H9 (cell line): ENCODE measurements at regions not wholly inside any gene's neighbourhood (a gene's known extent, or its start where the extent isn't known, plus 50 kb on each side); places are given as distances from the start of the nearest gene placed in this dataset.

ENCODE experiments used
- DNase-seq: peaks from one replicate; pipeline ENCODE4 v3.0.0-alpha.2; 2017
- H2AFZ ChIP-seq: one replicate; pipeline ENCODE4 v1.6.1; 2013; ENCODE audit warnings: mild to moderate bottlenecking, low read length, control low read depth, moderate library complexity
- H2AK5ac ChIP-seq: 2 replicates; pipeline ENCODE4 v1.6.1; 2013; ENCODE audit warnings: low read length, control low read depth, mixed read lengths; ENCODE audit not compliant: insufficient read length
- H2BK120ac ChIP-seq: one replicate; pipeline ENCODE4 v1.6.1; 2013; ENCODE audit warnings: low read depth, mild to moderate bottlenecking, low read length, control low read depth, inconsistent platforms; ENCODE audit not compliant: poor library complexity, severe bottlenecking
- H2BK12ac ChIP-seq: 2 replicates; pipeline ENCODE4 v1.6.1; 2013; ENCODE audit warnings: low read length, control low read depth, mixed read lengths, low read depth; ENCODE audit not compliant: insufficient read length
- H2BK15ac ChIP-seq: 2 replicates; pipeline ENCODE4 v1.6.1; 2013; ENCODE audit warnings: low read depth, low read length, control low read depth
- H2BK20ac ChIP-seq: one replicate; pipeline ENCODE4 v1.6.1; 2013; ENCODE audit warnings: low read depth, mild to moderate bottlenecking, low read length, control low read depth, inconsistent platforms; ENCODE audit not compliant: poor library complexity, severe bottlenecking
- H2BK5ac ChIP-seq: 2 replicates; pipeline ENCODE4 v1.6.1; 2013; ENCODE audit warnings: low read length, control low read depth, mixed read lengths; ENCODE audit not compliant: insufficient read length
- H3K14ac ChIP-seq: 2 replicates; pipeline ENCODE4 v1.6.1; 2013; ENCODE audit warnings: low read length, control low read depth; ENCODE audit not compliant: insufficient read depth
- H3K18ac ChIP-seq: 2 replicates; pipeline ENCODE4 v1.6.1; 2013; ENCODE audit warnings: low read depth, mild to moderate bottlenecking, mixed read lengths, low read length, control low read depth; ENCODE audit not compliant: insufficient read length
- H3K23ac ChIP-seq: 2 replicates; pipeline ENCODE4 v1.6.1; 2013; ENCODE audit warnings: low read length, control low read depth, mixed read lengths, low read depth; ENCODE audit not compliant: insufficient read length
- H3K23me2 ChIP-seq: 2 replicates; pipeline ENCODE4 v1.6.1; 2013; ENCODE audit warnings: low read depth, mild to moderate bottlenecking, mixed read lengths, low read length, control low read depth; ENCODE audit not compliant: insufficient read length, poor library complexity, severe bottlenecking
- H3K27ac ChIP-seq: 2 replicates; pipeline ENCODE4 v1.5.1; 2013; ENCODE audit warnings: low read length, control low read depth, mixed read lengths, low read depth; ENCODE audit not compliant: insufficient read length
- H3K27me3 ChIP-seq: 2 replicates; pipeline ENCODE4 v1.6.1; 2013; ENCODE audit warnings: low read length, control low read depth, inconsistent platforms; ENCODE audit not compliant: insufficient read depth
- H3K4ac ChIP-seq: 2 replicates; pipeline ENCODE4 v1.6.1; 2013; ENCODE audit warnings: low read depth, mild to moderate bottlenecking, control low read depth, inconsistent platforms, low read length, moderate library complexity
- H3K4me1 ChIP-seq: 2 replicates; pipeline ENCODE4 v1.6.1; 2013; ENCODE audit warnings: low read length, control low read depth, inconsistent platforms; ENCODE audit not compliant: insufficient read depth
- H3K4me2 ChIP-seq: 2 replicates; pipeline ENCODE4 v1.6.1; 2013; ENCODE audit warnings: low read length, control low read depth, mixed read lengths; ENCODE audit not compliant: insufficient read length, insufficient read depth
- H3K56ac ChIP-seq: 2 replicates; pipeline ENCODE4 v1.6.1; 2013; ENCODE audit warnings: low read depth, mild to moderate bottlenecking, mixed read lengths, low read length, control low read depth; ENCODE audit not compliant: insufficient read length
- H3K79me1 ChIP-seq: 2 replicates; pipeline ENCODE4 v1.6.1; 2013; ENCODE audit warnings: low read depth, mild to moderate bottlenecking, moderate library complexity, low read length, control low read depth, inconsistent platforms; ENCODE audit not compliant: insufficient read depth, poor library complexity, severe bottlenecking
- H3K79me2 ChIP-seq: 2 replicates; pipeline ENCODE4 v1.6.1; 2013; ENCODE audit warnings: low read length, control low read depth, inconsistent platforms; ENCODE audit not compliant: insufficient read depth
- H3K9ac ChIP-seq: 2 replicates; pipeline ENCODE4 v1.6.1; 2013; ENCODE audit warnings: low read length, control low read depth, mixed read lengths; ENCODE audit not compliant: insufficient read length; ENCODE audit errors: extremely low read depth
- H3K9me3 ChIP-seq: one replicate; pipeline ENCODE4 v1.6.1; 2013; ENCODE audit warnings: low read depth, low read length, inconsistent platforms; ENCODE audit not compliant: control insufficient read depth
- H3T11ph ChIP-seq: one replicate; pipeline ENCODE4 v1.6.1; 2013; ENCODE audit warnings: mild to moderate bottlenecking, low read length, control low read depth, inconsistent platforms
- H4K20me1 ChIP-seq: one replicate; pipeline ENCODE4 v1.6.1; 2013; ENCODE audit not compliant: control insufficient read depth, insufficient read length, insufficient read depth
- H4K5ac ChIP-seq: 2 replicates; pipeline ENCODE4 v1.6.1; 2013; ENCODE audit warnings: low read depth, mild to moderate bottlenecking, mixed read lengths, low read length, control low read depth; ENCODE audit not compliant: insufficient read length
- H4K8ac ChIP-seq: replicated peaks from 2 replicates; pipeline ENCODE4 v1.6.1; 2013; ENCODE audit warnings: low read length, control low read depth, mixed read lengths, low read depth; ENCODE audit not compliant: insufficient read length
- H4K91ac ChIP-seq: 2 replicates; pipeline ENCODE4 v1.6.1; 2013; ENCODE audit warnings: low read depth, mild to moderate bottlenecking, moderate library complexity, mixed read lengths, low read length, control low read depth; ENCODE audit not compliant: insufficient read length
- H3K27ac Mint-ChIP-seq, 3 experiments: 2 replicates in 2 of 3; 3 replicates in 1 of 3; pipeline ENCODE4 v1.8.0; 2020 to 2021; ENCODE audit warnings: mixed read lengths in 3 of 3, mild to moderate bottlenecking in 1 of 3, moderate library complexity in 1 of 3
- H3K27me3 Mint-ChIP-seq: 2 replicates; pipeline ENCODE4 v1.8.0; 2021; ENCODE audit warnings: low read depth, mild to moderate bottlenecking, moderate library complexity, mixed read lengths
- H3K36me3 Mint-ChIP-seq, 3 experiments: 2 replicates in 2 of 3; 3 replicates in 1 of 3; pipeline ENCODE4 v1.8.0; 2020 to 2021; ENCODE audit warnings: low read depth in 3 of 3, mixed read lengths in 3 of 3; ENCODE audit not compliant: insufficient read depth in 1 of 3
- H3K4me1 Mint-ChIP-seq, 2 experiments: 2 replicates each; pipeline ENCODE4 v1.8.0; 2020; ENCODE audit warnings: mixed read lengths in 2 of 2
- H3K4me3 Mint-ChIP-seq, 2 experiments: 2 replicates in 1 of 2; 3 replicates in 1 of 2; pipeline ENCODE4 v1.8.0; 2020 to 2021; ENCODE audit warnings: mild to moderate bottlenecking in 2 of 2, mixed read lengths in 2 of 2, moderate library complexity in 1 of 2
- H3K9me3 Mint-ChIP-seq, 2 experiments: 2 replicates in 1 of 2; 3 replicates in 1 of 2; pipeline ENCODE4 v1.8.0; 2020; ENCODE audit warnings: mild to moderate bottlenecking in 2 of 2, mixed read lengths in 2 of 2, moderate library complexity in 1 of 2
- CTCF ChIP-seq: fragments of 200-600 bp; sonication (generic); conservative IDR thresholded peaks from 3 replicates; pipeline ENCODE4 v1.8.0; 2021; ENCODE audit warnings: antibody characterized with exemption, mild to moderate bottlenecking
- WGBS: extraction: QIAGEN DNeasy Blood & Tissue Kit; methylation state at CpG from one replicate; pipeline ENCODE4 v1.1.7; 2013; ENCODE audit warnings: missing lambda C conversion rate, low lambda C conversion rate, mixed read lengths; ENCODE audit not compliant: insufficient read length; ENCODE audit errors: extremely low coverage; 5-methylcytosine and 5-hydroxymethylcytosine counted together

GRCh38 chr13:55705971-55706370 lies 1434.7 kb upstream of the PRR20A start:
- H4K8ac ChIP-seq = no peak overlapping the region
- no peaks in the 10 kb centered on the region for H3K79me1 ChIP-seq
- H2AFZ ChIP-seq = no peak overlapping the region
- H4K91ac ChIP-seq = no peak overlapping the region
- H2BK15ac ChIP-seq = no peak overlapping the region
- H3K23me2 ChIP-seq = no peaks in the 10 kb centered on the region
- H2BK12ac ChIP-seq = no peak overlapping the region
- H3K4ac ChIP-seq = no peak overlapping the region
- no peaks in the 10 kb centered on the region for H3K36me3 Mint-ChIP-seq
- no peak overlapping the region for H3K9ac ChIP-seq
- H3K27me3 ChIP-seq = no peaks in the 10 kb centered on the region
- no peak for DNase-seq
- no peaks in the 10 kb centered on the region for H3K79me2 ChIP-seq
- no peaks in the 10 kb centered on the region; the same call in 1 of the 2 replicates for H3K4me1 ChIP-seq
- H4K5ac ChIP-seq = no peak overlapping the region
- no peak overlapping the region for H3K14ac ChIP-seq
- H3K27me3 Mint-ChIP-seq = no peaks in the 10 kb centered on the region
- H3K4me2 ChIP-seq = no peak overlapping the region
- H2BK20ac ChIP-seq = no peak overlapping the region
- no peak overlapping the region for H3K4me3 Mint-ChIP-seq
- H2AK5ac ChIP-seq = no peak overlapping the region
- no peaks in the 10 kb centered on the region for H3K9me3 Mint-ChIP-seq
- H2BK120ac ChIP-seq = no peak overlapping the region
- no peak overlapping the region for H3K56ac ChIP-seq
- H3T11ph ChIP-seq = no peak overlapping the region
- H3K27ac ChIP-seq = no peak overlapping the region
- H3K18ac ChIP-seq = no peak overlapping the region
- H3K27ac Mint-ChIP-seq = no peak overlapping the region
- no peaks in the 10 kb centered on the region for H3K9me3 ChIP-seq
- H4K20me1 ChIP-seq = no peaks in the 10 kb centered on the region
- WGBS = no CpG with 5 or more reads among the region's 3 CpGs
- TF ChIP-seq CTCF = no peak
- H3K4me1 Mint-ChIP-seq = peaks cover 7 to 9% of the 10 kb centered on the region in 2 experiments; a peak in 3 of 4 replicates
- no peak overlapping the region for H2BK5ac ChIP-seq
- no peak overlapping the region for H3K23ac ChIP-seq
